GM18499 (cell line): ENCODE measurements at regions not wholly inside any gene's neighbourhood (a gene's known extent, or its start where the extent isn't known, plus 50 kb on each side); places are given as distances from the start of the nearest gene placed in this dataset.

Source experiments
- ATAC-seq: cut with Tn5 transposase; IDR thresholded peaks from one replicate; pipeline ENCODE4 v1.9.1; 2021; ENCODE audit warnings: moderate number of reproducible peaks; ENCODE audit not compliant: insufficient read depth, unreplicated experiment

- no peak for ATAC-seq
Measured at GRCh38 chr11:92808022-92808421, 161.4 kb upstream of the MTNR1B start.

- no peak for ATAC-seq
Measured at GRCh38 chr11:92810423-92811064, 158.9 kb upstream of the MTNR1B start.

GRCh38 chr11:92811341-92811740, 158.1 kb upstream of the MTNR1B start:
- ATAC-seq: no peak

GRCh38 chr11:92812841-92813240, 156.6 kb upstream of the MTNR1B start:
- ATAC-seq: no peak

- no peak for ATAC-seq
Measured at GRCh38 chr11:92819830-92820229, 149.6 kb upstream of the MTNR1B start.

- ATAC-seq: no peak
Measured at GRCh38 chr11:92820860-92821259, 148.6 kb upstream of the MTNR1B start.

GRCh38 chr11:92822410-92822809, 147.0 kb upstream of the MTNR1B start:
- ATAC-seq: no peak

- ATAC-seq: no peak
Measured at GRCh38 chr11:92826136-92826535, 143.3 kb upstream of the MTNR1B start.

GRCh38 chr11:92826603-92827002, 142.8 kb upstream of the MTNR1B start:
- no peak for ATAC-seq

GRCh38 chr11:92827132-92827531, 142.3 kb upstream of the MTNR1B start:
- no peak for ATAC-seq

- no peak for ATAC-seq
Measured at GRCh38 chr11:92828556-92828955, 140.9 kb upstream of the MTNR1B start.

- no peak for ATAC-seq
Measured at GRCh38 chr11:92829121-92829520, 140.3 kb upstream of the MTNR1B start.

GRCh38 chr11:92829671-92830070, 139.8 kb upstream of the MTNR1B start:
- no peak for ATAC-seq

- ATAC-seq: no peak
Measured at GRCh38 chr11:92830377-92831155, 138.9 kb upstream of the MTNR1B start.

GRCh38 chr11:92834296-92835020, 135.0 kb upstream of the MTNR1B start:
- no peak for ATAC-seq

GRCh38 chr11:92837595-92837994, 131.9 kb upstream of the MTNR1B start:
- ATAC-seq: no peak

- ATAC-seq: no peak
Measured at GRCh38 chr11:92838759-92839310, 130.6 kb upstream of the MTNR1B start.

- ATAC-seq: no peak
Measured at GRCh38 chr11:92839450-92839849, 130.0 kb upstream of the MTNR1B start.

GRCh38 chr11:92841719-92842118, 127.7 kb upstream of the MTNR1B start:
- ATAC-seq: no peak

GRCh38 chr11:92843455-92843854, 126.0 kb upstream of the MTNR1B start:
- no peak for ATAC-seq

- no peak for ATAC-seq
Measured at GRCh38 chr11:92844197-92844596, 125.3 kb upstream of the MTNR1B start.
